Testis (tissue), 2 donors: ENCODE measurements at regions not wholly inside any gene's neighbourhood (a gene's known extent, or its start where the extent isn't known, plus 50 kb on each side); places are given as distances from the start of the nearest gene placed in this dataset.
A peak's percentile ranks its signal among the peaks of the same experiment; 100 is the strongest.
"Not testable (repeated sequence)": the region's sequence is repeated elsewhere in the genome, so short reads cannot be mapped to it uniquely, and the experiment has no call there.

Experiments used
- DNase-seq: peaks from one replicate; pipeline ENCODE4 v3.0.0-alpha.2; 2019
- H3K27ac ChIP-seq, 2 donors: fragments of 200-600 bp; sonication (generic); one replicate each; pipeline ENCODE4 v1.5.1; 2019
- H3K27me3 ChIP-seq: fragments of 200-600 bp; sonication (generic); one replicate; pipeline ENCODE4 v1.5.1; 2019
- H3K36me3 ChIP-seq: fragments of 200-600 bp; sonication (generic); one replicate; pipeline ENCODE4 v1.5.1; 2017; ENCODE audit warnings: low read depth; ENCODE audit errors: missing control alignments
- H3K4me1 ChIP-seq: fragments of 200-600 bp; sonication (generic); one replicate; pipeline ENCODE4 v1.5.1; 2019
- H3K4me3 ChIP-seq, 2 donors: fragments of 200-600 bp; sonication (generic); one replicate each; pipeline ENCODE4 v1.5.1; 2017 to 2019
- H3K9me3 ChIP-seq: fragments of 200-600 bp; sonication (generic); one replicate; pipeline ENCODE4 v1.5.1; 2017
- POLR2A ChIP-seq: fragments of 450-650 bp; IDR thresholded peaks from one replicate; pipeline ENCODE4 v1.6.1; 2017; ENCODE audit warnings: antibody characterized with exemption, mild to moderate bottlenecking, moderate library complexity
- WGBS, 2 donors: methylation state at CpG; one replicate each; pipeline ENCODE4 v1.1.5; 2018; 5-methylcytosine and 5-hydroxymethylcytosine counted together
- intact Hi-C: fragments of 100-400 bp; cut with DNase I; formaldehyde crosslinking; loops from one replicate; pipeline ENCODE4 v1.15.1; 2023; ENCODE audit warnings: low total_unique reads
- TF ChIP-seq, protein P1 (sequence below), 3 experiments: fragments of 450-650 bp in 2 of 3; fragments of 200-600 bp in 1 of 3; sonication (generic) in 1 of 3; IDR thresholded peaks; one replicate each; pipeline ENCODE4 v1.5.1; 2016 to 2019; ENCODE audit warnings: antibody characterized with exemption in 3 of 3, mild to moderate bottlenecking in 2 of 3, moderate library complexity in 1 of 3

DNA sequence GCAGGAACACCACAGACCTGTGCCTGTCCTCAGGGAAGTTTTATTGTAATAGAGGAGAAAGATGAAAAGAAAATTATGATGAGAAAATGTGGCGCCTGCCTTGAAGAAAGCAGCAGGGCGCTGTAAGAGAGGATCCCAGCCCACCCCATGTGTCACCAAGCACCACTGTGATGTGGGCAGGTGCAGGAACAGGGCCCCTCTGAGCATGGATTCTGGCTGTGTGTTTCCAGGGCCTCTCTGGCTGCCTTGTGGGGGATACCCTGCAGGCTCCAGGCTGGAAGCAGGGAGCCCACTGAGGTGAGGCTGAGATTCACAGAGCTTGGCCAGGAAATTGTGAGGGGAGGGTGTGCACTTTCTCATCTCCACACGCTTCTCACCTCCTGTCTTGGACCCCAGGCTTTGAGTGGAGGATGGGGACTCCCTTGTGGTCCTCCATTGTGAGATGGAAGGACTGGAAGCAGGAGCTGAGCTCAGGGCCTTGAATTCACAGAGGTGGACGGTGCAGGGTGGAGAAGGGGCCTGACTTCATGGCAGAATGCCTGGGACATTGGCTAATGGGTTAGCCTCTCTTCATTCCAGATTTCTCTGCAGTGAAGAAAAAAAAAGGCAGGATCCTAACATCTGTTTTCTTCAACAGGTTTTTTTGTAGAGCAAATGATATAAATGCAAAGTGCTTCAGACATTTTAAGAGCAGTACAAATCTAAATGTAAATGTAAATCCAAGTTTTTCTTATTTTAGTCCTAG, 246.6 kb upstream of the B3GAT1 start:
- intact Hi-C loops: no loop called here
- H3K27ac ChIP-seq: no peak overlapping the region
- H3K4me3 ChIP-seq: no peak overlapping the region
- H3K36me3 ChIP-seq: no peaks in the 10 kb centered on the region
- H3K9me3 ChIP-seq: no peaks in the 10 kb centered on the region
- no peaks in the 10 kb centered on the region for H3K4me1 ChIP-seq
- TF ChIP-seq POLR2A: no peak
- TF ChIP-seq, protein P1, sequence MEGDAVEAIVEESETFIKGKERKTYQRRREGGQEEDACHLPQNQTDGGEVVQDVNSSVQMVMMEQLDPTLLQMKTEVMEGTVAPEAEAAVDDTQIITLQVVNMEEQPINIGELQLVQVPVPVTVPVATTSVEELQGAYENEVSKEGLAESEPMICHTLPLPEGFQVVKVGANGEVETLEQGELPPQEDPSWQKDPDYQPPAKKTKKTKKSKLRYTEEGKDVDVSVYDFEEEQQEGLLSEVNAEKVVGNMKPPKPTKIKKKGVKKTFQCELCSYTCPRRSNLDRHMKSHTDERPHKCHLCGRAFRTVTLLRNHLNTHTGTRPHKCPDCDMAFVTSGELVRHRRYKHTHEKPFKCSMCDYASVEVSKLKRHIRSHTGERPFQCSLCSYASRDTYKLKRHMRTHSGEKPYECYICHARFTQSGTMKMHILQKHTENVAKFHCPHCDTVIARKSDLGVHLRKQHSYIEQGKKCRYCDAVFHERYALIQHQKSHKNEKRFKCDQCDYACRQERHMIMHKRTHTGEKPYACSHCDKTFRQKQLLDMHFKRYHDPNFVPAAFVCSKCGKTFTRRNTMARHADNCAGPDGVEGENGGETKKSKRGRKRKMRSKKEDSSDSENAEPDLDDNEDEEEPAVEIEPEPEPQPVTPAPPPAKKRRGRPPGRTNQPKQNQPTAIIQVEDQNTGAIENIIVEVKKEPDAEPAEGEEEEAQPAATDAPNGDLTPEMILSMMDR (IDR thresholded peaks at IDR 0.05): no peak
- WGBS, 2 donors: 72 to 89% methylated on average over 4 of the region's 4 CpGs
- DNase-seq: peak; percentile 14
- no peaks in the 10 kb centered on the region for H3K27me3 ChIP-seq

DNA sequence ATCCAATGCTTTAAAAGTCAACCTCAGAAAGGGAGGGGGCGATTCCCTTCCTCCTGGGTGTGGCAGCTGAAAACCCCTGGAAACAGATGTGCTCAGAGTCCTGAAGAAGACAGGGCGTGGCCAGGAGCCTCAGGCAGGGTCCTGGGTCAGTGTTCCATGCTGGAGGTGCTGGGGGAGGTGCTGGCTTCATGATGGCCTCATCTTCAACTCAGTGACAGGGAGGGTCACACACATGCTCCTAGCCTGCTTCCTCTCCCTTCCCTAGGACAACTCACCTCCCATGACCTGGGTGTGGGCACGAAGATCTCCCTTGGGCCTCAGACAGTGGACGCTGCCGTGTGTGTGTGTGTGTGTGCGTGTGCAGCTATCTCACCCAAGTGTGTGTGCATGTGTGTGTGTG, 245.6 kb upstream of the B3GAT1 start:
- 83 to 92% methylated on average over 5 to 6 of the region's 6 CpGs for WGBS, 2 donors
- H3K4me3 ChIP-seq: no peak overlapping the region
- intact Hi-C loops: no loop called here

DNA sequence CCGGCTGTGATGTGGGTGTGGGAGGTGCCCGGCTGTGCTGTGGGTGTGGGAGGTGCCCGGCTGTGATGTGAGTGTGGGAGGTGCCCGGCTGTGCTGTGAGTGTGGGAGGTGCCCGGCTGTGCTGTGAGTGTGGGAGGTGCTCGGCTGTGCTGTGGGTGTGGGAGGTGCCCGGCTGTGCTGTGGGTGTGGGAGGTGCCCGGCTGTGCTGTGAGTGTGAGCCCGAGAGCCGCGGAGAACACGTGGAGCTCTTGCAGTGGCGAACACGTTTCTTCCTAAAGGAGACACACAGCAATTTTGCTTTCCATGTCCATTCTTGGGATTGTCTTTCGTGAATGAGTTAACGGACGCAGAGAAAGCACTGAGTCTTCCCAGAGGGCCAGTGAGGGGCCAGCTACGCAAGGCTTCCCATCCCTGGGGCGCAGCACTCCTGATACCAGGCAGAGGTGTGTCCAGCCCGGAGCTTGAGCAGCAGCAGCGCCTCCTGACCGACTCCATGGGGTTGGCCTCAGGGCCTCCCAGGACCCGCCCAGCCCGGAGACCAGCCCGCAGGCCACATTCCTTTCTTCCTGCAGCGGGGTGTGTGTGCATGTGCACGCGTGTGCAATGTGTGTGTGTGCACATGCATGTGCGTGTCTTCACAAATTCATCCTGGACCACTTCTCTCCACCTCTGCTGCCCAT, 245.0 kb upstream of the B3GAT1 start:
- no peaks in the 10 kb centered on the region for H3K9me3 ChIP-seq
- intact Hi-C loops: no loop called here
- H3K27ac ChIP-seq: no peak overlapping the region
- no peak overlapping the region for H3K4me3 ChIP-seq
- H3K4me1 ChIP-seq: no peaks in the 10 kb centered on the region
- H3K36me3 ChIP-seq: no peaks in the 10 kb centered on the region
- DNase-seq: no peak
- no peaks in the 10 kb centered on the region for H3K27me3 ChIP-seq
- TF ChIP-seq, protein P1 (IDR thresholded peaks at IDR 0.05): no peak
- no peak for TF ChIP-seq POLR2A
- 57 to 62% methylated on average over 25 to 29 of the region's 29 CpGs for WGBS, 2 donors

More for the DNA sequence above, 245.6 kb upstream of the B3GAT1 start:
- no peak for TF ChIP-seq POLR2A
- TF ChIP-seq, protein P1 (IDR thresholded peaks at IDR 0.05): no peak
- no peaks in the 10 kb centered on the region for H3K4me1 ChIP-seq
- H3K9me3 ChIP-seq: no peaks in the 10 kb centered on the region
- no peak overlapping the region for H3K27ac ChIP-seq
- H3K27me3 ChIP-seq: no peaks in the 10 kb centered on the region
- H3K36me3 ChIP-seq: no peaks in the 10 kb centered on the region
- DNase-seq: no peak

DNA sequence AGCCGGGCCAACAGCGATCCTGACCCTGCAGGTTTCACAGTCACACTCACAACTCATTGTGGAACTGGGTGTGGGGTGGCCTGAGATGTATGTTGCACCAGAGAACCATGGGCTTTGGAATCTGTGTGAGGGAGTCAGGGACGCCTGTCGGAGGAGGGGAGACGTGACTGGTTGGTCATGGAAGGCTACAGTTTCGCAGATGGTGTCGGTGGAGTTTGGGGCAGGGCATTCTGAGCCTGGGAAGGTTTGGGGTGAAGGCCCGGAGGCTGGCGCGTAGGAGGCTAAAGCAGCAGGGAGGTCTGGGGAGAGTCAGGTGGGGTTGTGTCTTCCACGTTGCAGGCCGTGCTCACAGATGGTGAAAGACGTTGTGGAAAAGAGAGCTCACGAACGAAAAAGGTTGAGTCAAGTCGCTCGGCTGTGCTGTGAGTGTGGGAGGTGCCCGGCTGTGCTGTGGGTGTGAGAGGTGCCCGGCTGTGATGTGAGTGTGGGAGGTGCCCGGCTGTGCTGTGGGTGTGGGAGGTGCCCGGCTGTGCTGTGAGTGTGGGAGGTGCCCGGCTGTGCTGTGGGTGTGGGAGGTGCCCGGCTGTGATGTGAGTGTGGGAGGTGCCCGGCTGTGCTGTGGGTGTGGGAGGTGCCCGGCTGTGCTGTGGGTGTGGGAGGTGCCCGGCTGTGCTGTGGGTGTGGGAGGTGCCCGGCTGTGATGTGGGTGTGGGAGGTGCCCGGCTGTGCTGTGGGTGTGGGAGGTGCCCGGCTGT, 244.2 kb upstream of the B3GAT1 start:
- H3K9me3 ChIP-seq, H3K27me3 ChIP-seq, intact Hi-C loops, H3K4me1 ChIP-seq, H3K4me3 ChIP-seq, H3K36me3 ChIP-seq, DNase-seq, H3K27ac ChIP-seq: not testable (repeated sequence)
- 68 to 69% methylated on average over 24 to 29 of the region's 29 CpGs for WGBS, 2 donors

DNA sequence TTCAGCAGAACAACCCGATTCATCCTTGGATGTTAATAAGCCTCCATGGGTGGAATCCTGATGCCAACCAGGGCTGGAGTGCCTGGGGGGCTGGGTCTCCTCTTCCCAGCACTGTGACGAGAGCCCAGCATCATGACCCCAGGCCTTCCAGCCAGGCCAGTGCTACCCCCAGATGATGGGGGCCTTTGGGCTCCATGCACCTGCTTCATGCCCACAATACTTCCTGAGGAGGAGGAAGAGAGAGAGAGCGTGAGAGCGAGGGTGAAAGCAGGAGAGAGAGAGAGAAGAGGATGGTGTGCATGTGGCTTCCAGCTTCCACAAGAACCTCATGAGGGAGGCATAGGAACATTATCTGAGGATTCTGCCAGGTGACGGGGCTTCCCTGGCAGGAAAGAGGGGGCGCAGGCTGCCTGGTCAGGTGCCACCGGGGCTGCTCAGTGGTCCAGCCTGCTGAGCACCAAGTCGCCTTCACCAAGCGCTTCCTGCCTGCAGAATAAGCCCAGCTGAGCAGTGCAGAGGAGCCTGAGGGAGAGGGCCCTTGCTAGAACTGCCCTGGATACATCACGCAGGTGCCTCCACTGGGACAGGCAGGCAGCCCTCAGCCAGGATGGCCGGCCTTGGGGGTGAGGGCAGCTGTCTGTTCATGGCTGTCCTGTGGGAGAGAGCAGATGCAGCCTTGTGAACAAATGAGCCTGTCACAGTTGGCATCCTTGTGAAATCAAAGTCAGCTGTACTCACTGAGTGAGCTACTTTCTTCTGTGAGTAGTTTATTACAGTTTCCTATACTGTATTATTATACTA, 243.3 kb upstream of the B3GAT1 start:
- DNase-seq: no peak

More for the DNA sequence above, 243.3 kb upstream of the B3GAT1 start:
- Histone ChIP-seq H3K4me3 (no peak overlapping the region), H3K4me1 (no peaks in the 10 kb centered on the region), H3K27ac (no peak overlapping the region), H3K9me3 (no peaks in the 10 kb centered on the region), H3K36me3 (no peaks in the 10 kb centered on the region), H3K27me3 (no peaks in the 10 kb centered on the region)
- 74 to 84% methylated on average over 6 to 11 of the region's 11 CpGs for WGBS, 2 donors
- TF ChIP-seq, protein P1 (IDR thresholded peaks at IDR 0.05): no peak
- no peak for TF ChIP-seq POLR2A
- intact Hi-C loops: no loop called here
